ENCODE measurements at regions not wholly inside any gene's neighbourhood (a gene's known extent, or its start where the extent isn't known, plus 50 kb on each side); places are given as distances from the start of the nearest gene placed in this dataset.

DNA sequence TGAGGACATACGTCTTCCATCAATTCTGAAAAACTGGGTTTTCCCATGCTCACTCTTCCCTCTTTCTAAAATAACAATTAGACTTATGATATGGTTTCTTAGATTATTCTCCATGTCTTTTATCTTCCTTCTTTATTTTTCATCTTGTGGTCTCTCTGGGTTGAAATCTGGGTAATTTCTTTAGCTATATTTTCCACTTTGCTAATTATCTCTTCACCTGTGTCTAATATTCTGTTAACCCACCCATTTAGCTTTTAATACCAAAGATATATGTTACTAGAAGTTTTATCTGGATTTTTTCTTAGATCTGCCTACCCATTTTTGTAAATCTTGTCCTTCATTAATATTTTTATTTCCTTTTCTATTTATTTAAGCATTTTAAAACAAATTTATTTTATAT, 121.8 kb downstream of the TENT5A start:
- TF ChIP-seq, protein P1, sequence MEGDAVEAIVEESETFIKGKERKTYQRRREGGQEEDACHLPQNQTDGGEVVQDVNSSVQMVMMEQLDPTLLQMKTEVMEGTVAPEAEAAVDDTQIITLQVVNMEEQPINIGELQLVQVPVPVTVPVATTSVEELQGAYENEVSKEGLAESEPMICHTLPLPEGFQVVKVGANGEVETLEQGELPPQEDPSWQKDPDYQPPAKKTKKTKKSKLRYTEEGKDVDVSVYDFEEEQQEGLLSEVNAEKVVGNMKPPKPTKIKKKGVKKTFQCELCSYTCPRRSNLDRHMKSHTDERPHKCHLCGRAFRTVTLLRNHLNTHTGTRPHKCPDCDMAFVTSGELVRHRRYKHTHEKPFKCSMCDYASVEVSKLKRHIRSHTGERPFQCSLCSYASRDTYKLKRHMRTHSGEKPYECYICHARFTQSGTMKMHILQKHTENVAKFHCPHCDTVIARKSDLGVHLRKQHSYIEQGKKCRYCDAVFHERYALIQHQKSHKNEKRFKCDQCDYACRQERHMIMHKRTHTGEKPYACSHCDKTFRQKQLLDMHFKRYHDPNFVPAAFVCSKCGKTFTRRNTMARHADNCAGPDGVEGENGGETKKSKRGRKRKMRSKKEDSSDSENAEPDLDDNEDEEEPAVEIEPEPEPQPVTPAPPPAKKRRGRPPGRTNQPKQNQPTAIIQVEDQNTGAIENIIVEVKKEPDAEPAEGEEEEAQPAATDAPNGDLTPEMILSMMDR (IDR thresholded peaks at IDR 0.05; ENCODE audit: extremely low read depth, missing control alignments) = no peak
- DNase-seq (ENCODE audit: low spot score) = no peak

DNA sequence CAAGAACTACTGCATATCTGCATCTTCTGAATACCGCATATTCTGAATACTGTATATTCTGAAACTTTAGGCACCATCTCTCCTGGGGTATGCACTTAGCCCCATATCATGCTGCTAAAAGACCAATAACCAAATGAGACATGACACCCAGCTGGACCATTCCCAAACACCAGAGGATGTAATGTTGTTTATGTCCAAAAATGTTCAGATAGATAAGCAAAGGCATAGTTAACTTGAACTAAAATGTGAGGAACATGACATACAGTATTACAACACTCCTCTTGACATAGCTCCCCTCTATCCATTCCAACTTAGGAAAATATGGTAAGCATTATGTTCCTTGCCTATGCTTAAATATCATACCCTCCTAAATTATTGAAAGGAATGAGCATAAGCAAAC, 127.3 kb downstream of the TENT5A start:
- TF ChIP-seq, protein P1 (IDR thresholded peaks at IDR 0.05; ENCODE audit: extremely low read depth, missing control alignments) = no peak
- no peak for DNase-seq (ENCODE audit: low spot score)

DNA sequence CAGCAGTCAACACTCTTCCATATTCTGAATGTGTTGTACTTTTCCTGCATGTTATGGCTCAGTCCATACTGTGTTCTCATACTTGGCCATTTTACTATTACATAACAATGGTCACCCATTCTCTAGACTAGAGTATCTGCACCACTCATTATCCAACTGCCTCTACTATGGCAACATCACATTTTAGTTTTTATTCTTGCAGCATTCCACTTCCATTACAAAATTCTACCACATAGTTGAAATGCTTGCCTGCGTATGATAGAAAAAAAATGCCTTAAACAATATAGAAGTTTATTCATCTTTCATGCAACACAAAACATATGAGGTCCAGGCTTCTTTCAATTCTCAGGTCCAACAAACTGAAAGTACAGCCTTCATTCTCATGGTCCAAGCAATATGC, 128.0 kb downstream of the TENT5A start:
- TF ChIP-seq, protein P1 (IDR thresholded peaks at IDR 0.05; ENCODE audit: extremely low read depth, missing control alignments) = no peak
- no peak for DNase-seq (ENCODE audit: low spot score)

GRCh38 chr6:81623106-81623759, 129.2 kb downstream of the TENT5A start:
- no peak for DNase-seq (ENCODE audit: low spot score)
- TF ChIP-seq, protein P1 (IDR thresholded peaks at IDR 0.05; ENCODE audit: extremely low read depth, missing control alignments) = no peak

DNA sequence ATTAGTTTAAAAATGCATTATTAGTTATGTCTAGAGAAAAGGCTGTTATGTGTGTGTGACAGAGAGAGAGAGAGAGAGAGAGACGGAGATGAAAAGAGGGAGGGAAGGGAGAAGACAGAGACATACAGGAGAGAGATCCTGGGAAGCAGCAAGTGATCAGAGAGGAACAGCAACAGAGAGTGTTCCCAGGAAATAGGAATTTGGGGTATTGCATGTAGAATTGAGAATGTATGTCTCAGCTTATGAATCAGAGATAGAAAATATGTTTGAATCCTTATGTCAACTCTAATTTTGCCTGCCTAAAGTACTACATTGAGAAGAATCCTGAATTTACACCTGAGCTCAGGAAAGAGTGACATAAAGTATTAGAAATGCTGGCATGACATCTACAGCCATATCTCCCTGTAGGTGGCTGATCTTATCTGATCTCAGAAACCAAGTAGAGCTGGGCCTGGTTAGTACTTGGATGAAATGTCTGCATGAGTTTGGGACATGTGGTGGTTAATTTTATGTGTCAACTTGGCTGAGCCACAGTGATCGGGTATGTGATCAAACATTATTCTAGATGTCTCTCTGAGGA, 130.6 kb downstream of the TENT5A start:
- no peak for DNase-seq (ENCODE audit: low spot score)

DNA sequence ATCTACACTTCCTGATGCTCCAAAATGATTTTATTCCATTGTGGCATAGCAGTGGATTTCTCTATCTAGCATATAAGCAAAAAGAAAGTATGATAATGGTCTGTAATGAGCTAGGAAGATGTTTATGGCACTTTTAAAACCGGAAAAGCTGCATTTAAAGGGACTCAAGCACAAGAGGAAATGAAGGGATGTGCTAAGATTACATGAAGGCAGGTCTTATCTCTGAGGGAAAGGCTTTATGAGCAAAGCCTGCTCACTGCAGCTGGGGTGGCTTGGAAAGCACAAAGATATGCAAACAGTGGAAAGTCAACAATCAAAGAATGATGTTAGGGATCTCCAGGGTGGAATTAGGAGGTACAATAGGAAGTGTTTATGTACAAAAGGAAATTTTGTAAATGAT, 138.2 kb downstream of the TENT5A start:
- no peak for DNase-seq (ENCODE audit: low spot score)

More for the DNA sequence above, 130.6 kb downstream of the TENT5A start:
- TF ChIP-seq, protein P1 (IDR thresholded peaks at IDR 0.05; ENCODE audit: extremely low read depth, missing control alignments) = no peak

DNA sequence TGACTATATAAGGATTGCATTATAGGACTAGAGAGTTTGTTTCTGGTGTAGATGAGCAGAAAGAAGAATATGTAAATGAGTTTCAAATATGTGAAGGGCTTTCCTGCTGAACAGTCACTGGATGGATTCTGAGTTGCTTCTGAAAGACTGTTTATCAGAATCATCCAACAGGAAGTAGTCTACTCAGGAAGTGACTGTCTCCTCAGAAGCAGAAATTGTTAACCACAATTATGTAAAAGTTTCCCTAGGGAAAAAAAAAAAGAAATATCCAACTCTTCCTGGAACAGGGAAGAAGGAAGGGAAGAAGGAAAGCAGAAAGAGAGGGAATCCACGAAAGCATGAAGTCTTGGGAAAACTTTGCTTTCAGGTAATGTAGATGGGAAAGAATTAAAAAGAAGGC, 138.9 kb downstream of the TENT5A start:
- TF ChIP-seq, protein P1 (IDR thresholded peaks at IDR 0.05; ENCODE audit: extremely low read depth, missing control alignments) = no peak
- DNase-seq (ENCODE audit: low spot score) = no peak

More for the DNA sequence above, 138.2 kb downstream of the TENT5A start:
- TF ChIP-seq, protein P1 (IDR thresholded peaks at IDR 0.05; ENCODE audit: extremely low read depth, missing control alignments) = no peak

Measured in GM20000 (cell line).